Suprapubic skin (tissue), 3 donors: ENCODE measurements at regions not wholly inside any gene's neighbourhood (a gene's known extent, or its start where the extent isn't known, plus 50 kb on each side); places are given as distances from the start of the nearest gene placed in this dataset.

Source experiments
- CTCF ChIP-seq, 2 donors: fragments of 200-600 bp in 1 of 2; fragments of 450-650 bp in 1 of 2; sonication (generic) in 1 of 2; IDR thresholded peaks; one replicate each; pipeline ENCODE4 v1.5.1; 2016 to 2019; ENCODE audit warnings: antibody characterized with exemption in 2 of 2, mild to moderate bottlenecking in 1 of 2, moderate library complexity in 1 of 2
- EP300 ChIP-seq: sonication (generic); formaldehyde crosslinking; IDR thresholded peaks from one replicate; pipeline ENCODE4 v1.6.1; 2017; ENCODE audit warnings: antibody characterized with exemption
- POLR2A ChIP-seq, 2 donors: fragments of 450-650 bp; IDR thresholded peaks; one replicate each; pipeline ENCODE4 v1.6.1; 2017; ENCODE audit warnings: antibody characterized with exemption in 2 of 2, mild to moderate bottlenecking in 2 of 2, moderate library complexity in 2 of 2

GRCh38 chr15:35630532-35630931 lies 84.6 kb upstream of the DPH6 start:
- TF ChIP-seq CTCF (IDR thresholded peaks at IDR 0.05), result no peak
- TF ChIP-seq POLR2A (IDR thresholded peaks at IDR 0.05), result no peak
- TF ChIP-seq EP300, result no peak
